ENCODE measurements at regions not wholly inside any gene's neighbourhood (a gene's known extent, or its start where the extent isn't known, plus 50 kb on each side); places are given as distances from the start of the nearest gene placed in this dataset.

GRCh38 chr4:144594471-144594986 lies 51.4 kb upstream of the HHIP start:
- Histone ChIP-seq H3K36me3 (ENCODE audit: insufficient read depth) (no peaks in the 10 kb centered on the region), H3K4me3 (no peak overlapping the region), H3K27me3 (ENCODE audit: insufficient read depth) (no peaks in the 10 kb centered on the region), H3K4me2 (no peak overlapping the region), H3K79me2 (replicated peaks; ENCODE audit: insufficient read depth) (no peaks in the 10 kb centered on the region), H3K4me1 (ENCODE audit: insufficient read depth) (no peaks in the 10 kb centered on the region), H3K9me2 (ENCODE audit: insufficient read depth) (peaks cover 2% of the 10 kb centered on the region; the same call in 1 of the 2 replicates), H3K27ac (ENCODE audit: low read depth) (no peak overlapping the region), H3F3A (replicated peaks; ENCODE audit: low read depth) (no peaks in the 10 kb centered on the region), H4K20me1 (replicated peaks; ENCODE audit: insufficient read depth) (no peaks in the 10 kb centered on the region), H2AFZ (no peak overlapping the region)
- no peak for TF ChIP-seq ZNF462 (CRISPR knock-in tag; IDR thresholded peaks at IDR 0.05)
- TF ChIP-seq CREB1 (CRISPR knock-in tag; IDR thresholded peaks at IDR 0.05; ENCODE audit: low read depth) = no peak
- no peak for TF ChIP-seq REST (IDR thresholded peaks at IDR 0.05; ENCODE audit: unreplicated experiment)
- TF ChIP-seq STAT1 (IDR thresholded peaks at IDR 0.05; ENCODE audit: unreplicated experiment) = no peak
- TF ChIP-seq NANOG (IDR thresholded peaks at IDR 0.05; ENCODE audit: borderline replicate concordance) = no peak
- no peak for TF ChIP-seq ETS1 (IDR thresholded peaks at IDR 0.05)
- TF ChIP-seq JUNB (IDR thresholded peaks at IDR 0.05; ENCODE audit: unreplicated experiment) = no peak
- TF ChIP-seq ZNF331 (CRISPR knock-in tag; IDR thresholded peaks at IDR 0.05; ENCODE audit: low read depth) = no peak
- no peak for TF ChIP-seq ZNF114 (CRISPR knock-in tag; IDR thresholded peaks at IDR 0.05)
- TF ChIP-seq POLR2AphosphoS5 (IDR thresholded peaks at IDR 0.05; ENCODE audit: low read depth) = no peak
- no peak for TF ChIP-seq EZH2 (IDR thresholded peaks at IDR 0.05; ENCODE audit: low read depth, unreplicated experiment)
- TF ChIP-seq EZH2phosphoT487 (IDR thresholded peaks at IDR 0.05; ENCODE audit: unreplicated experiment) = no peak
- TF ChIP-seq CTCF (conservative IDR thresholded peaks at IDR 0.05; ENCODE audit: low read depth in 2 of 2) = no peak
- Mint-ChIP-seq H3K27ac (no peak overlapping the region), H3K4me3 (no peak overlapping the region), H3K27me3 (ENCODE audit: insufficient read depth, low read depth, poor library complexity) (peaks cover 5% of the 10 kb centered on the region), H3K4me1 (no peaks in the 10 kb centered on the region), H3K36me3 (ENCODE audit: low read depth) (no peaks in the 10 kb centered on the region), H3K9me3 (no peaks in the 10 kb centered on the region; the same call in 2 of the 3 replicates)
- no peak for DNase-seq (ENCODE audit: low spot score)
- ATAC-seq = no peak
